Cardiac muscle cell (in vitro differentiated cells and primary cell): ENCODE measurements at regions not wholly inside any gene's neighbourhood (a gene's known extent, or its start where the extent isn't known, plus 50 kb on each side); places are given as distances from the start of the nearest gene placed in this dataset.

ENCODE experiments used
- DNase-seq, 2 donors: peaks; one replicate each; pipeline versions ENCODE4 v3.0.0 to v3.0.0-alpha.2; 2010 to 2017; ENCODE audit warnings: low read depth in 1 of 2, low spot score in 1 of 2
- H3K27ac ChIP-seq: fragments of 200-600 bp; sonication (generic); 2 replicates; pipeline ENCODE4 v1.5.1; 2016
- H3K27me3 ChIP-seq: fragments of 200-600 bp; sonication (generic); 2 replicates; pipeline ENCODE4 v1.6.0; 2016; ENCODE audit warnings: control low read depth
- H3K36me3 ChIP-seq: fragments of 200-600 bp; sonication (generic); 2 replicates; pipeline ENCODE4 v1.5.1; 2016; ENCODE audit warnings: control low read depth
- H3K4me1 ChIP-seq: fragments of 200-600 bp; sonication (generic); 2 replicates; pipeline ENCODE4 v1.8.1; 2017; ENCODE audit warnings: low read depth, mild to moderate bottlenecking, mixed run types
- H3K4me3 ChIP-seq: fragments of 200-600 bp; sonication (generic); 2 replicates; pipeline ENCODE4 v1.5.1; 2016; ENCODE audit warnings: mild to moderate bottlenecking
- H3K9me3 ChIP-seq: fragments of 200-600 bp; sonication (generic); 2 replicates; pipeline ENCODE4 v1.5.1; 2017; ENCODE audit warnings: low read depth, mild to moderate bottlenecking, control low read depth
- TF ChIP-seq, protein P1 (sequence below): IDR thresholded peaks from 2 replicates; pipeline ENCODE4 v1.5.1; 2012; ENCODE audit warnings: low read depth, mild to moderate bottlenecking, low read length

- no peaks in the 10 kb centered on the region for H3K4me1 ChIP-seq
- no peak overlapping the region for H3K27ac ChIP-seq
- no peak overlapping the region for H3K4me3 ChIP-seq
- no peaks in the 10 kb centered on the region for H3K27me3 ChIP-seq
- no peak for DNase-seq
- TF ChIP-seq, protein P1, sequence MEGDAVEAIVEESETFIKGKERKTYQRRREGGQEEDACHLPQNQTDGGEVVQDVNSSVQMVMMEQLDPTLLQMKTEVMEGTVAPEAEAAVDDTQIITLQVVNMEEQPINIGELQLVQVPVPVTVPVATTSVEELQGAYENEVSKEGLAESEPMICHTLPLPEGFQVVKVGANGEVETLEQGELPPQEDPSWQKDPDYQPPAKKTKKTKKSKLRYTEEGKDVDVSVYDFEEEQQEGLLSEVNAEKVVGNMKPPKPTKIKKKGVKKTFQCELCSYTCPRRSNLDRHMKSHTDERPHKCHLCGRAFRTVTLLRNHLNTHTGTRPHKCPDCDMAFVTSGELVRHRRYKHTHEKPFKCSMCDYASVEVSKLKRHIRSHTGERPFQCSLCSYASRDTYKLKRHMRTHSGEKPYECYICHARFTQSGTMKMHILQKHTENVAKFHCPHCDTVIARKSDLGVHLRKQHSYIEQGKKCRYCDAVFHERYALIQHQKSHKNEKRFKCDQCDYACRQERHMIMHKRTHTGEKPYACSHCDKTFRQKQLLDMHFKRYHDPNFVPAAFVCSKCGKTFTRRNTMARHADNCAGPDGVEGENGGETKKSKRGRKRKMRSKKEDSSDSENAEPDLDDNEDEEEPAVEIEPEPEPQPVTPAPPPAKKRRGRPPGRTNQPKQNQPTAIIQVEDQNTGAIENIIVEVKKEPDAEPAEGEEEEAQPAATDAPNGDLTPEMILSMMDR = no peak
- no peaks in the 10 kb centered on the region for H3K36me3 ChIP-seq
- no peaks in the 10 kb centered on the region for H3K9me3 ChIP-seq
Measured at GRCh38 chr14:34094384-34094783, 143.5 kb upstream of the EGLN3 start.

DNA sequence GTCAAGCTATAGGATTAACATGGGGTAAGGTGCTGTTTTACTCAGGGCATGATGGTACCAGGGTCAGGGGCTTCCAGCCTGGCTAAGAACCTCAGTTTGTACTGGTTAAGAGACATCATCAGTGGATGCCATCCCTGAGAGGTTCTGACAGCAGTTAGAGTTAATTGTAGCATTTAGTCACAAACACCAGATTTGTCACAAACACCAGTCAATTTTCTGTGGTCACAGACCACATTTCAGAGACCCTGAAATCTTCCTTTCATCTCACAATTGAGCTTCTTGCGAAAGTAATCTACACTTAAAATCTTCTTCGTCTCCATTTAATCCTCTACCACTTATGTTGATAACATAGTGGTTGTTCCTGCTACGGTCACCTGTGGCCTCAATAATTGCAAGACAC lies 143.0 kb upstream of the EGLN3 start:
- Histone ChIP-seq H3K36me3 (no peaks in the 10 kb centered on the region), H3K27ac (no peak overlapping the region), H3K27me3 (no peaks in the 10 kb centered on the region), H3K4me1 (no peaks in the 10 kb centered on the region), H3K4me3 (no peak overlapping the region), H3K9me3 (no peaks in the 10 kb centered on the region)
- no peak for DNase-seq
- TF ChIP-seq, protein P1 = no peak

DNA sequence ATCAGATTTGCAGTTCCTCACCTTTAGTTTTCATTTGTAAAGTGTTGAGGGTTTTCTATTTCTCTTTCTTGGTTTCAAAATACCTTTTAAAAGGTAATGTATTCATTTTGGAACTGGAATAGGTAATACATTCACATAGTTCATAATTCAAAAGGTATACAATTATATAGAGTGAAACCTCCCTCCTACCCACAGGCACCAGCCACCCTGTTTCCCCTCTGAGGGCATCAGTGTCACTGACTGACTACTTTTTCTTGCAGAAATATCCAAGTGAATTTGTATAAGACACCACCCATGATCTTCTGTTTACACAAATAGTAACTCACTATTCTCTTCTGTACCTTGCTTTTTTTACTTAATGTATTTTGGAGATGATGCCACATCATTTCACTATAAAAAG lies 139.6 kb upstream of the EGLN3 start:
- no peak overlapping the region for H3K27ac ChIP-seq
- TF ChIP-seq, protein P1 = no peak
- no peaks in the 10 kb centered on the region for H3K36me3 ChIP-seq
- H3K9me3 ChIP-seq = no peaks in the 10 kb centered on the region
- no peak overlapping the region for H3K4me3 ChIP-seq
- no peak for DNase-seq
- H3K4me1 ChIP-seq = no peaks in the 10 kb centered on the region
- no peaks in the 10 kb centered on the region for H3K27me3 ChIP-seq

DNA sequence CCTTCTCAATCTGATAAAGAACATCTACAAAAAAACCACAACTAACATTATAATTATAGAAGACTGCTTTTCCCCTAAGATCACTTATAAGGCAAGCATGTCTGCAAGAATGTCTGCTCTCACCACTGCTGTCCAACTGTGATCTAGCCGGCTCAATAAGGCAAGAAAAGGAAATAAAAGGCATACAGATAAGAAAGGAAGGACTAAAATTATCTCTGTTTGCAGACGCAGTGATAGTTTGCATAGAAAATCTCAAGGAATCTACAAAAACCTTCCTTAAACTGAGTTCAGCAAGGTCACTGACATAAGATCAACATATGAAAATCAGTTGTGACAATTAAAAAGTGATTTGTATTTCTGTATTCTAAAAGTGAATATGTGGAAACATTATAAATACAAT lies 138.0 kb upstream of the EGLN3 start:
- Histone ChIP-seq H3K27ac (no peak overlapping the region), H3K36me3 (no peaks in the 10 kb centered on the region), H3K27me3 (no peaks in the 10 kb centered on the region), H3K4me1 (no peaks in the 10 kb centered on the region), H3K9me3 (no peaks in the 10 kb centered on the region), H3K4me3 (no peak overlapping the region)
- no peak for DNase-seq
- TF ChIP-seq, protein P1 = no peak

GRCh38 chr14:34087571-34087970 lies 136.7 kb upstream of the EGLN3 start:
- H3K27me3 ChIP-seq = no peaks in the 10 kb centered on the region
- no peaks in the 10 kb centered on the region for H3K4me1 ChIP-seq
- H3K36me3 ChIP-seq = no peaks in the 10 kb centered on the region
- no peak overlapping the region for H3K27ac ChIP-seq
- no peak for DNase-seq
- H3K4me3 ChIP-seq = no peak overlapping the region
- H3K9me3 ChIP-seq = no peaks in the 10 kb centered on the region
- TF ChIP-seq, protein P1 = no peak

DNA sequence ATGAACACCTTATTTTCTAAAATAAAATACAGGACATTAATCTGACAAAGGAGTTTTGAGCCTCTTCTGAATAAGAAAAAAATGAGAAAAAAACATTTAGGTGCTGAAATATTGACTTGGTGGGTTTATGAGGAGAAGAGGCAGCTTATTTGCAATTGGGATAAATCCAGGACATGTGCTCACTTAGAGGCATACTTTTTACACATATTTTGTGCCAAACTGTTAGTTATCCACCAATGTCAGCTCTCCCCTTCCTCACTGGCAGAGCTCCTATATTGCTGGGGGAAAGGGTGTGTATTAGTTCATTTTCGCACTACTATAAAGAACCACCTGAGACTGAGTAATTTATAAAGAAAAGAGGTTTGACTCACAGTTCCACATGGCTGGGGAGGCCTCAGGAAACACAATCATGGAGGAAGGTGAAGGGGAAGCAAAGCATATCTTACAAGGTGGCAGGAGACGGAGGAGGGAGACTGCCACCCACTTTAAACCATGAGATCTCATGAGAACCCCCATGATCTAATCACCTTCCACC lies 135.4 kb upstream of the EGLN3 start:
- peaks cover 4% of the 10 kb centered on the region for H3K4me1 ChIP-seq
- TF ChIP-seq, protein P1 = no peak
- no peak overlapping the region for H3K4me3 ChIP-seq
- H3K27me3 ChIP-seq = no peaks in the 10 kb centered on the region
- no peaks in the 10 kb centered on the region for H3K9me3 ChIP-seq
- H3K36me3 ChIP-seq = no peaks in the 10 kb centered on the region
- DNase-seq = no peak
- no peak overlapping the region for H3K27ac ChIP-seq
